Esophagus muscularis mucosa (tissue), 4 donors: ENCODE measurements at regions not wholly inside any gene's neighbourhood (a gene's known extent, or its start where the extent isn't known, plus 50 kb on each side); places are given as distances from the start of the nearest gene placed in this dataset.

ENCODE experiments used
- CTCF ChIP-seq, 3 experiments: fragments of 200-600 bp in 2 of 3; fragments of 450-650 bp in 1 of 3; sonication (generic) in 2 of 3; IDR thresholded peaks; one replicate each; pipeline ENCODE4 v1.5.1; 2017 to 2019; ENCODE audit warnings: antibody characterized with exemption in 3 of 3, mild to moderate bottlenecking in 2 of 3, moderate library complexity in 1 of 3
- EP300 ChIP-seq: sonication (generic); formaldehyde crosslinking; IDR thresholded peaks from one replicate; pipeline ENCODE4 v1.6.1; 2017; ENCODE audit warnings: antibody characterized with exemption
- POLR2A ChIP-seq: fragments of 450-650 bp; IDR thresholded peaks from one replicate; pipeline ENCODE4 v1.6.1; 2017; ENCODE audit warnings: antibody characterized with exemption, moderate library complexity, mild to moderate bottlenecking, low read depth

GRCh38 chr22:22822106-22822505, 65.5 kb upstream of the IGLL5 start:
- TF ChIP-seq EP300 (no peak), CTCF (IDR thresholded peaks at IDR 0.05) (no peak), POLR2A (no peak)
